SK-MEL-5 (cell line): ENCODE measurements at regions not wholly inside any gene's neighbourhood (a gene's known extent, or its start where the extent isn't known, plus 50 kb on each side); places are given as distances from the start of the nearest gene placed in this dataset.
"Not testable (repeated sequence)": the region's sequence is repeated elsewhere in the genome, so short reads cannot be mapped to it uniquely, and the experiment has no call there.

Experiments used
- DNase-seq: peaks from one replicate; pipeline ENCODE4 v3.0.0-alpha.2; 2016; ENCODE audit warnings: low read depth, low spot score
- in situ Hi-C: cut with HindIII; loops from 2 replicates; pipeline ENCODE4 v1.10.0; 2016; ENCODE audit warnings: low sequenced_read_pairs, high pct_unique_total_duplicates, low pct_unique_long_range_greater_than_20kb

DNA sequence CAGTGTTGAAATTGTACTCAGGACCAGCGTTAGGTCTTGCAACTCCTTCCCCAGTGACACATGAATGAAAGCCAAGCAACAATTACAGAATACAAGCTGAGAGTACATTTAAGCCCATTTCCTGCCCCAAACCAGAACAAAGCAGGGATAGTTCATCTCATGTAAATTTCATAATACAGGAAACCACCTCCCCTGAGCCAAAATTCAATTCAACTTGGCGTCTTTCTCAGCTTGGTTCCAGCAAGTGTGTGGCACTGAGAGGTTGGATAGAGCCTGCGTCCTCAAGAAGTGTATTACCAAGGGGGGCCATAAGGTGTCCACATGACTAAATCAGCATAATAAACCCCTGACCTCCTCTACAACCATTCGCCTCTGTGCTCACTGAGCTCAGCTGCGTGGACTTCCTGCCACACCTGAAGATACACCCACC, 278.9 kb upstream of the CRY1 start:
- peak; percentile 21 for DNase-seq

DNA sequence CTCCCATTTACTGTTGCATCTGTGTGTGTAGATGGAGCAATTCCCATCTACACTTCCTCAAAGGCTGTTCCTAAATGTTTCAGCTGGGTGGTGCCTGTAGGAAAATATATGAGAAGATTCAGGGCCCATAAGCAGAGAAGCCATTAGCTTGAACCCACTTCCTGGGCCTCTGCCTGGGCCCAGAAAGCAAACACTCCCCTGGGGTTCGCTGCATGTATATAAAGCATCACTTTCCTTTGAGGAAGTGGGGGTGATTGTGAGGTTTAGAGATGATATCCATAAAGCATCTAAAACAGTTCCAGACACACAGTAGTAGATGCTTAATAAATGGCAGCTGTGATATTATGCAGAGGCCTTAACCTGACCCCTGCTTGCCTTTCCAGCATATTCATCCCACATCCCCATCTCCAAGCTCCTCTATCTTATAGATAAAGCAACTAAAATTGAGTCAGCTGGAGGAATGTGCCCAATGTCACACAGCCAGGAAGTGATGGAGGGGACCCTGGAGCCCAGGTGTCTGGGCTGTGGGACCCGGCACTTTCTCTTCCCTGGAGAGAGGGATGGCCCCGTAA, 280.0 kb upstream of the CRY1 start:
- in situ Hi-C loops: no loop called here
- DNase-seq: no peak

More for the DNA sequence above, 278.9 kb upstream of the CRY1 start:
- in situ Hi-C loops: no loop called here

DNA sequence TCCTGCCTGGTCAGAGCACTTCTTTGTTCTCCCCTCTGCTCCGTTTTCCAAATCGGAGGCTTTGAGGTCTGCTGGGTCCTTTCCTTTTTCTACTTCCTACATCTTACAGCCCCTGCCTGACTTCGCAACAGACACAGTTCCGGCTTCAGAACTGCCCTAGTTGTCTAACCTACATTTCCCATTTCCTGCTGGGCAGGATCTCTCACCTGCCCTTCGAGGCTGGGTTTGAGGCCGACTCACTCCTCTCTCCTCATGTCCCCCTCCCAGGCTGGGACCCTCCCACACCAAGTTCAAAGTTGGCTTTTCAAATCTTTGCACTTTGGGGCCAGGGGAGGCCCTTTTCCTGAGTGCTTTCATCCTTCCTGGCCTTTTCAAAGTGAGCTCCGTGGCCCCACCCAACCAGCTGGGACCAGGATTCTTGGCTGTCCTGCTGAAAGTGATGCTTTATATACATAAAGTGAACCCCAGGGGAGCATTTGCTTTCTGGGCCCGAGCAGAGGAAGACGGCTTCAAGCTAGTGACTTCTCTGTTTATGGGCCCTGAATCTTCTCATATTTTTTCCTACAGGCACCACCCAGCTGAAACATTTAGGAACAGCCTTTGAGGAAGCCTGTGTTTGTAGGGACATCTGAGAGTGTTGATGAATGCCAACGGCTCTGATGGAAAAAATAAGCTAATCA, 281.0 kb upstream of the CRY1 start:
- in situ Hi-C loops: no loop called here

DNA sequence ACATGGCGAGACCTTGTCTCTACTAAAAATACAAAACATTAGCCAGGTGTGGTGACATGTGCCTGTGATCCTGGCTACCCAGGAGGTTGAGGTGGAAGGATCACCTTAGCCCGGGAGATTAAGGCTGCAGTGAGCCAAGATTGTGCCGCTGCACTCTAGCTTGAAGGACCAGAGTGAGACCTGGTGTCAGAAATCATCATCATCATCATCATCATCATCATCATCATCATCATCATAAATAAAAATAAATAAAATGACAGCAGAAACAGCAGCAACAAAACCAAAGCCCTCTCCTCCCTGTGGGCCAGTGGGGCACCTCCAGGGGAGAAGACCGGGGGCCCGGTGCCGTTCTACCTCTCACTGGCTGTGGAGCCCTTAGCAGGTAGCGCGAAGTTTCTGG, 281.9 kb upstream of the CRY1 start:
- in situ Hi-C loops: no loop called here

More for the DNA sequence above, 281.0 kb upstream of the CRY1 start:
- DNase-seq: no peak

DNA sequence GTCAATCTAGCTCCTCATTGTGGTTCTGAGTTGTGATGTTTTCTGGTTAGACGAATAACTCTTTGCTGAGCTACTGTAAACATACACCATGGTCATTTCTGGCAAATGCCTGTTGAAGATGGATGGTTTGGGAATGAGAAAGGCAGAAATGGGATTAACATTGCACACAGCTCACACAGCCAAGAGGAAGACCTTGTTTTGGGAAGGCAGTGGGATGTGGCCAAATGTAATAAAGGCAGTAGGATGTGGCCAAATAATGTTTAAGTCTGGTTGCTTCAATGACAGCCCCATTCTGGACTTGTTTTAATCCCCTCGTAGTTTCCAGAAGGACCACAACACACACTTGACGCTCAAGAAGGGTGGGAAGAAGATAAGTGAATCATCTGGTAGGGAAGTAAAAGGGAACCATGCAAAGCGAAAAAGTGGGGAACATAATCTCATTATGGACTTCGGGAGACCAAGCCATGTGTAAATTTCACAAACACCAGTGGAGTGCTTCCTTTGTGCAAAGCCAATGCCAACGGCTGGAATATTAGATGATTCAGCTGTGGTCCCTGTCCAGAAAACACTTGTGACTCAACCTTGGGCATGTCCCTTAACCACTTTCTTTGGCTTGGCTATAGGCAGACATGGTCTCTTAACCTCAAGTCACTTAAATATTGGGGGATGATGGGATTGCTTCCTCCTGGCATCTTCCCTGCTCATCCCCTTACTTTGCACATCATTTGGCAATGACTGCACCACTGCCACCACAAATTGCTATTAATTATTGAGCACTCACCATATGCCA, 284.4 kb upstream of the CRY1 start:
- in situ Hi-C loops: no loop called here

More for the DNA sequence above, 281.9 kb upstream of the CRY1 start:
- DNase-seq: no peak

DNA sequence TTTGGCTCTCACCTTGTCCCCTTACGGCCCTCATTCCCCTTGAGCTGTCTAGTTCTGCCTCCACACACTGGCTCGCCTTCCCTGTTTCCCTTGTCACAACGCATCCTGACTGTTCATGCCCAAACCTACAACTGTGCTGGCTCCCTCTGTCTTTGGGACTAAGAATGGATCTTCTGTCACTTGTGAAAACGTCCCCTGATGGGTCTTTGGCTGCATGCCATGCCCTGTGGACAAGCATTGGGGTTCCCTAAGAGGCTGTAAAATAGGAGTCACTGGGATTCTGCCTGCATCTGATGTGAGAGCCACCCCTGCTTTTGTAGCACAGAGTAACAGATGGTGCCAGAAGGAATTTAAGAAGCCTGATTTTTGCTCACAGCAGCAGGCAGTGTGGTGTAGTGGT, 285.3 kb upstream of the CRY1 start:
- no peak for DNase-seq
- in situ Hi-C loops: no loop called here

More for the DNA sequence above, 284.4 kb upstream of the CRY1 start:
- DNase-seq: no peak

DNA sequence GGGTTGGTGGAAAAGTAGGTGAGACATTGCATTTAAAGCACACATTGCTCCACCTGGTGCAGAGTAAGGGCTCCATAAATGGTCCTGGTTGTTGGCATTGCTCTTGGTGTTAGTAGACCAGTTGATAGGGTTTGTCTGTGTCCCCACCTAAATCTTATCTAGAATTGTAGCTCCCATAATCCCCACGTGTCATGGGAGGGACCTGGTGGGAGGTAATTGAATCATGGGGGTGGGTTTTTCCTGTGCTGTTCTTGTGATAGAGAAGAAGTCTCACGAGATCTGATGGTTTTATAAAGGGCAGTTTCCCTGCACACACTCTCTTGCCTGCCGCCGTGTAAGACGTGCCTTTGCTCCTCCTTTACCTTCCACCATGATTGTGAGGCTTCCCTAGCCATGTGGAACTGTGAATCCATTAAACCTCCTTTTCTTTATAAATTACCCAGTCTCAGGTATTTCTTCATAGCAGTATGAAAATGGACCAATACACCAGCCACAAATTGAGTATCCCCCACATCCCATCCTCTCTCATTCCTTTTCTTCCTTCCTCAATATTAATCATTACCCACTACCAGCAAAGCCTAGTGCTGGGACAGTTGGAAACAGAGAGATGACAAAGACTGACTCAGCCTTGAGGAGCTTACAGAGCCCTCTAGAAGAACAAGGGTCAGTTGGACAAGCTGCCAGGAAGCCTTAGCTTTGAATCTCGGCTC, 285.9 kb upstream of the CRY1 start:
- in situ Hi-C loops, DNase-seq: not testable (repeated sequence)

DNA sequence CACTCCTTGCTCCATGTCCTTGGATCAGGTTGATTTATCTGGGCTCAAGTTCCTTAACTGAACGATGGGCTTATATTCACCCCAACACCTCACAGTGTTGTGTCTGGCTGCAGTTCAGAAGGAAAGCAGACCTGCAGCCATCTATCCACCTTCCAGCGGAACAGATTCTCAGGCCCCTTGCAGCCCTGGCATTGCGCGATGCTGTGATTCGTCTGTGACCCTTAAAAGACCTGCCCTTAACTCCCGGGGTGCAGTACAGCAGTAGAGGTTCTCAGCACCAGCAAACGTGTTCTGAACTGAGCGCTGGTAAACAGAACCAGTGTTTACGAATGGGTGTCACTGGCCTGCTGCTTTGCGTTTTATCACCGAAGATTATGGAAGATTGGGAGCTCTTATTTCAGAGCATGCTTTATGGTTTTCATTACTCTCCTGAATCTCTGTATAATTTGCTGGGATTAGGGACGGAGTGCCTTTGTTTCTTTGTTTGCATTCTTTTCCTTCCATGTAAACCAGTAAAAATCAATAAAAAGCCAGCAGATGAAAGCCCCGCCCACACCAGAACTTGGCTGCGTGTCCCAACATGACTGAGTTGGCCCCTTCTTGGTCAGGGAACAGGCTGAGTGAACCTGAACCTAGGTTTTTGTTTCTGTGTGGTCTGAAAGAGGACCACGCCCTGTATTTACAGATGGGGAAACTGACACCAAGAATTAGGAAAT, 286.7 kb upstream of the CRY1 start:
- DNase-seq: no peak
- in situ Hi-C loops: no loop called here

DNA sequence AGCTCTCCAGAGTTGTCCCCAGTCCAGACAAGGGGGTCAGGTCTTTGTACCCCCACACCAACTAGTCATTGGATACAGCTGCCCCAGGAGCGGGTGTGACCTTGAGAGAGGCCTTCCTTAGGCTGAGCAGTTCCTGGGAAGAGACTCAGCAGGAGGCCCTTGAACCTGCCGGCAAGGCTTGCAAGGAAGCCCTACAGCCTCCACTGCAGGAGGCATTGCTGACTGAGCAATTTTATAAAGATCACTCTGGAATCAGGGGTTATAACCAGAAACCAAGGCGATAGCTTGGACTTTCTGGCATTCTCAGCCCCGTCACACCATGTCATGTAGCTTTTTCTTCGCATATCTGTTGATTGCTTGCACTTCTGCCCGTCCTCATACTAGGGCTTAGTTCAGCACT, 291.3 kb upstream of the CRY1 start:
- DNase-seq: no peak
- in situ Hi-C loops: no loop called here

DNA sequence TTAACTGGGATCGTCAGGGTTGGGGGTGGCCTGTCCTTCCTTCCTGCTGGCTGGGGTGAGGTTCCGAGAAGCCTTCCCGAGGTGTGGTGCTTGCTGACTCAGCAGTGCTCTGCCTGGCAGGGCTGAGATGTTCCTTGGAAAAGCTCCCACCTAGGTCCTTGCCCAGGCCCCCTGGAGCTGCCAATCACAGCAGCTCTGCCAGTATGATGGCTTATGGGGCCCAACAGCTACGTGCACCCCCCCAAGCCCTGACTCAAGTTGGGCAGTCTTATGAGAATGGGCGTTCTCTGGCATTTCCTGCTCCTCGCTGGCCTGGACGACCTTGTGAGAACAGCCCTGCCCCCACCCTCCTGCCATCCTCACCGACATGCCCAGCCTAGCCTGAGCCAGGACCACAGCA, 292.2 kb upstream of the CRY1 start:
- in situ Hi-C loops: no loop called here
- no peak for DNase-seq

DNA sequence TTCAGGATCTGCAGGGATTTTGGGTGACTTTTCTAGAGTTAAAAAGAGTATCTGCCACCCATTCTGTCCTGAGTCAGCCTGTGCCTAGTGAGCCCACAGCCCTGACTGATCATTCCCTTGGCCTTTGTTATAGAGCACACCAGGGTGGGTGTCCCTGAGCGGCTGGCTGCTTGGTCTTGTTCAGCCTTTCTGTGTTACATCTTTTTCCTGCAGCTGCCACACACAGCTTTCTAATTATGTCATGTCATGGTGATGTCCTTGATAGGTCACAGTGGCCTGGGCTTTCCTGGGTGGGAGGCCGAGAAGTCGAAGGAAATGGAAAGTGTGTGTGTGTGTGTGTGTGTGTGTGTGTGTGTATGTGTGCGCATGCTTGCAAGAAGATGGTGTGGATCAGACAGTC, 293.2 kb upstream of the CRY1 start:
- no peak for DNase-seq
- in situ Hi-C loops: no loop called here

DNA sequence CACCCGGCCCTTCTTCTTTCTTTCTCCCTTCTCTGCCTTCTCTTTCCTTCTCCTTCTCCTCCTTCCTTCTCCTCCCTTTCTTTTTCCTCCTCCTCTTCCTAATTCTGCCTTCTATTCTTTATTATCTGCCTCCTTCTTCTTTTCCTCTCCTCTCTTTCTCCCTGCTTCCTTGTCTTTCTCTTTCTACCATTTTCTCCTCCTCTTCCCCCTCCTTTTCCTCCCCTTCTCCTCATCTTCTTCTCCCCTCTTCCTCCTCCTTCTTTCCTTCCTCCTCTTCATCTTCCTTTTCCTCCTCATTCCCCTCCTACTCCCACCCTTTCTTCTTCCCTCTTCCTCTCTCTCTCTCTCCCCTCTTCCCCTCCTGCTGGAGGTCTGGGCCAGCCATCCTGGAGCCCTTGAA, 294.9 kb upstream of the CRY1 start:
- in situ Hi-C loops: no loop called here
- DNase-seq: no peak

DNA sequence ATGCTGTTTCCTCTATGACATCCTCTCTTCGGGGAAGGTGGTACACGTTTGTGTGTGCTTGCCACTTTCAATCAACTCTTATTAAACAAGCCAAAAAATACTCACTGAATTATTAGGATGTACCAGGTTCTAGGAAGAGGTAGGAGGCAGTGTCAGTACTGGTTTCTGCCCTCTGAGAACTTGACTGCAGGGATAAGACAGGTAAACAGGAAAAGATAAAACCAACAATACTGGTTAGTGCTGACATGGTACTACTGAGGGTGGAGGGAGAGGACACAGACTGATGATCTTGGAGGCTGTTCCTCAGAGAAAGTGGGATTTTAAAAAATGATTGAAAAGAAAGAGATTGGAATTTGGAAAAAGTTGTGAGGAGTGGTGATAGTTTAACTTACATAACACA, 295.2 kb upstream of the PWP1 start:
- in situ Hi-C loops: no loop called here
- DNase-seq: no peak

DNA sequence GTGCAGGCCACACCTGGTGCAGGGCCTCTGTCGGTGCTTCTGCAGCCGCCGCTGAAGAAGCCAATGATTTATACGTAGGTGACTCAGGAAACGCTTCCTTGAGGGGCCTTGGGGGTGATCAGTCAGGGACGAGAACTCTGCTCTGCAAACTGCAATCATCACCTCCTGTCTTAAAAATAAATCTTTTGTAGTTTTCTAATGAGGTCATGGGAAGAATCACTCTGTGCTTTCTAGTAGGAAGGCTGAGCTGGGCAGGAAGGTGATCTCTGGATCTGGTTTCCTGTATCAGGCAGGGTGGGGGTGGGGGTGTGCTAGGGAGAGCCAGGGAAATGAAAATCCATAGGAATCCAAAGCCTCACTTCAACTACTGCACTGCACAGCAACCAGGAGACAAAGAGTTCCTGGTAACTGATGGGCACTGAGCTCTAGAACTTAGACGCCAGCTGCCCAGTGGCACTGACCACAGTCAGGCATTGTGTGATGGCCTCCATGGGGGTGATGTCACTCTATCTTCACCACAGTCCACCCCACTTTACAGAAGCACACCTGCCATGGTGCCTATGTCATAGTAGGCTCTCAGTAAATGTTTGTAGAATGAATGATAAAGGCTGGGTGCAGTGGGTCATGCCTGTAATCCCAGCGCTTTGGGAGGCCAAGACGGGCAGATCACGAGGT, 292.4 kb upstream of the PWP1 start:
- in situ Hi-C loops: no loop called here
- no peak for DNase-seq

DNA sequence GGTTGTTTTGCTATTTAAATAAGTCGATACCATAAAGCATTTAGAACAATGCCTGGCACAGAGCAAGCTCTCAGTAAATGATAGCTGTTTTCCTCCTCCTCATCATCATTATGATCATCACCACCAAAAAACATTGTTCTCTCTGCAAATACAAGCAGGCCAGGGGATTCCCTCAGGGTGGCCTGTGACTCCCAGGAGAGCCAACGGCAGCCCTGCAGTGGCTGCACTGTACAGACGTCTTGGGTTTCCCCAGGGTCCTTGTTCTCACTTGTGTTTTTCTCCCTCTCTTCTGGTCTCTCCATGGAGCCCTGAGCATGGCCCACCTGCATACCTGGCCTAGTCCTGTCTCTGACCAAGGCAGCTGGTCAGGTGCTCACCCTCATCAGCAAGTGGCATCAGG, 290.9 kb upstream of the PWP1 start:
- DNase-seq: no peak
- in situ Hi-C loops: no loop called here

DNA sequence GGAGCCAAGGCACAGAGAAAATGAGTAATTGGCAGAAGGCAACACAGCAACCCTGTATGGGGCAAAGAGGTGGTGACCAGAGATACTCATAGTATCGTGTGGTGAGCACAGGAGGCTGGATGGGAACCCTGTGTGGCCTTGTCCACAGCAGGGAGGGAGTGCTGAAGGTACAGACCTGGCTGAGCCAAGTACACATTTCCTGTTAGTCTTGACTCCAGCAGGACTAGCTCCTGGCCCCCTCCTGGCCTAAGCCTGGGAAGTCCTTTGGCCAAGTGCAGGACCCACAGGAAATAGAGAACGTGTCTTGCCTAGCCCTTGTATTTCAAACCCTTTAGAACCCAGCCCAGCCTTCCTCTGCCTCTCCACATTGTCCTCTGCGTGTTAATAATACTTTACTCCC, 289.8 kb upstream of the PWP1 start:
- no peak for DNase-seq
- in situ Hi-C loops: no loop called here

DNA sequence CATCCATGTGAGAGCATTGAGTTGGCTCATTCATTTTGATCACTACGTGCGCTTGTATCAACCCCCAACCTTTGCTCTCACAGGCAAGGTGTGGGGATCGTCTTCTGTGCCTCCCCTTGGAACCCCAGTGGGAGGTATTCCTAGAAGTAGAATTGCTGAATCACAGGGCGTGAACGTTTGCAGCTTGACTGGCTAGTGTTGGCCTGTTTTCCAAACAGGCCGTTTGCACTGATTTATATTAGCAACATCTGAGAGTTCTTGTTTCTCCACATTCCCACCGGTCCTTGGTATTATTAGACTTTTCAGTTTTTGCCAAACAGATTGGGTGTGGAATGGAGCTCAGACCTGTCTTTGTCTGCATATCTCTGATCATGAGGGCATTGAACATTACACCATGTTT, 288.6 kb upstream of the PWP1 start:
- no peak for DNase-seq
- in situ Hi-C loops: no loop called here
